GM12873 (cell line): ENCODE measurements at regions not wholly inside any gene's neighbourhood (a gene's known extent, or its start where the extent isn't known, plus 50 kb on each side); places are given as distances from the start of the nearest gene placed in this dataset.

Experiments
- TF ChIP-seq, protein P1 (sequence below): IDR thresholded peaks from 2 replicates; pipeline ENCODE4 v1.5.1; 2012; ENCODE audit warnings: low read depth, mild to moderate bottlenecking, moderate library complexity, low read length, control low read depth; ENCODE audit not compliant: insufficient read depth; ENCODE audit errors: missing control alignments

DNA sequence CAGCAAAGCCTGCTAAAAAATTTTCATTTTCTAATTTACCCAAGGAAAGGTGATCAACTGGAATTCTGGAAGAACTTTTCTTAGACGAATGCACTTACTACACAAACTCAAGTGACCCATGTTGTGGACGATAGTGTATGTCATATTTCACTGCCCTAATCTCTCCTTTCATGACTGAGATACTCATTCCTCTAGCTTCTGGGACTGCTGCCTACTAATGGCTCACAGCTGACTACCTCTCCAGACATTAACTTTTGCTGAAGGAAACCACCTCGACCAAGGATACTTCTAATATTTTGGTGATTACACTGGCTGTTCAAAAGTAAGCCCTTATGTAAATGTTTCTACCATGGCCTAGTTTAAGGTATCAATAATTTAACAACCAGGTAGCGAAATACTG is 959.9 kb upstream of the GHITM start:
- TF ChIP-seq, protein P1, sequence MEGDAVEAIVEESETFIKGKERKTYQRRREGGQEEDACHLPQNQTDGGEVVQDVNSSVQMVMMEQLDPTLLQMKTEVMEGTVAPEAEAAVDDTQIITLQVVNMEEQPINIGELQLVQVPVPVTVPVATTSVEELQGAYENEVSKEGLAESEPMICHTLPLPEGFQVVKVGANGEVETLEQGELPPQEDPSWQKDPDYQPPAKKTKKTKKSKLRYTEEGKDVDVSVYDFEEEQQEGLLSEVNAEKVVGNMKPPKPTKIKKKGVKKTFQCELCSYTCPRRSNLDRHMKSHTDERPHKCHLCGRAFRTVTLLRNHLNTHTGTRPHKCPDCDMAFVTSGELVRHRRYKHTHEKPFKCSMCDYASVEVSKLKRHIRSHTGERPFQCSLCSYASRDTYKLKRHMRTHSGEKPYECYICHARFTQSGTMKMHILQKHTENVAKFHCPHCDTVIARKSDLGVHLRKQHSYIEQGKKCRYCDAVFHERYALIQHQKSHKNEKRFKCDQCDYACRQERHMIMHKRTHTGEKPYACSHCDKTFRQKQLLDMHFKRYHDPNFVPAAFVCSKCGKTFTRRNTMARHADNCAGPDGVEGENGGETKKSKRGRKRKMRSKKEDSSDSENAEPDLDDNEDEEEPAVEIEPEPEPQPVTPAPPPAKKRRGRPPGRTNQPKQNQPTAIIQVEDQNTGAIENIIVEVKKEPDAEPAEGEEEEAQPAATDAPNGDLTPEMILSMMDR, result no peak

DNA sequence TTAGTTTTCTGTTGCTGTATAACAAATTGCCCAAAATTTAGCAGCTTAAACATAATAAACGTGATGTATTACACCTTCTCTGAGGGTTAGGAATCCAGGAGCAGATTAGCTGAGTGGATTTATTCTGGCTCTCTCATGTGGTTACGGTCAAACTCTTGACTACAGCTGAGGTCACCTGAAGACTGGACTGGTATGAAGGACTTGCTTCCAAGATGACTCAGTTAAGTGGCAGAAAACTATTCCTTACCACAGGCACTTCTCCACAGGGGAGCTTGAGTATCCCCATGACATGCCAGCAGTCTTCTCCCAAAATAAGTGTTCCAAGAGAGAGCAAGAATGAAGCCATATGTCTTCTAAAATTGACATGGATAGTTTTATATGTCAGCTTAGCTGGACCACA is 957.2 kb upstream of the GHITM start:
- TF ChIP-seq, protein P1, result no peak

DNA sequence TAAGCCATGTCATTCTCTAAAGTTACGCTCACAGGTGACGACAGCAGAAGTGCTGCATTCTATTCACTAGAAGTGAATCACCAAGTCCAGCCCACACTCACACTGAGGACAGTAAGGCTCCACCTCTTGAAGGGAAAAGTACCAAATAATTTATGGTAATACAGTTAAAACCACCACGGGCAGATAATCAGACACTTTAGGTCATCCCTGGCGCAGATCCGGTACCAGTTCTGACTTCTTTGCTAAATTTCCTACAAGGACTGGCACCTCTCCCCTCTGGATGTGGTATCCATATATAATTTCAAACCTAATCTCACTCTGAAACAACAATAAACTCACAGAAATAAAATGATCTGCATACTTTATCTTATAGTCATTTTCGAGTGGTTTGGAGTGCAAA is 954.7 kb upstream of the GHITM start:
- TF ChIP-seq, protein P1, result no peak

DNA sequence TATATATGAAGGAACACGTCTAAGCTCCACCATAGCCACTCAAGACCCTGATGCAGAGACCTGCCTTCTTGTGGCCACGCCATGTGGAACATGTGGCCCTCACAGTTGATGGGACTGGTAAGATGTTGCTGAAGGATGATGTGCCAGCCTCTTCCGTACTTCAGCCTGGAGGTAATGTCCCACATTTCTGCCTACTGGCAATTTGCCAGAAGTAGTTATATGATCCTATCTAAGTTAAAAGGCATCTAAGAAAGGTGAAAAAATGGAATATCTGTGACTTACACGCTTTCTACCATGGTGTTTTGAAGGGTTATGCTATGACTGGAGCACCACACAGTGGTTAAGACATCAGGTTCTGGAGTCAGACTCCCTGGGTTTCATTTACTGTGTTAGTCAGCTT is 948.7 kb upstream of the GHITM start:
- TF ChIP-seq, protein P1, result no peak

DNA sequence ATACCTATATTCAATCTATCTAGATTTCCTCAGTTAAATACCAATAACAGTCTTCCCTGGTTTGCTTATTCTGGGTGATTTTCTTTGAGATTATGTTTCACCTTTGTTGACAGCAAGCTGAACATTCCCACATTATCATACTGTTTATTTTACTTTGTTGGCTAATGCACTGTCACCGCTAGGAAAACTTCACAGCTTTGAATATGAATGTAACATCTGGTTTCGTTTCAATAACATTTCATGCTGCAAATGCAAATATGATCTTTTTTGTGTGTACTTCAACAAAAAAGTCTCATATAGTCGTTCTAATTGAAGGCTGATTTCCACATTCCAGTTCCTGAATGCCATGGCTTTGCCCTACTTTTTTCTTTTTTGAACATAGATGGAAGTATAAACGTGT is 946.3 kb upstream of the GHITM start:
- TF ChIP-seq, protein P1, result no peak

DNA sequence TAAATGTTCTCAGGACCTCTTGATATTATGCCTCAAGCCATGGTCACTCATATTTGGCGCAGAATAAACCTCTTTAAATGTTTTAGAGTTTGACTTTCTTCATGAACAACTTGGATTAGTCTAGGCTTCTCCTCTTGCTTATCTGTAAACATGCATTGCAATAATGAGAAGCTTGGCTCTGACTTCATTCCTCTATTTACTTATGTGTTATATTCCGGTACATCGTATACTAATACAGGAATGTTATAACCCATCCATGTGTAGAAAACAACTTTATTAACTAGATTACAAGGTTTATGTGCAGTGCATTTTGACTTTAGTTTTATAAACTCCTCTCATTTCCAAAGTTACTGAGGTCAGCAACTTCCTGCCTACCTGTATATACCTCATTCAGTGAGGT is 944.3 kb upstream of the GHITM start:
- TF ChIP-seq, protein P1, result no peak

DNA sequence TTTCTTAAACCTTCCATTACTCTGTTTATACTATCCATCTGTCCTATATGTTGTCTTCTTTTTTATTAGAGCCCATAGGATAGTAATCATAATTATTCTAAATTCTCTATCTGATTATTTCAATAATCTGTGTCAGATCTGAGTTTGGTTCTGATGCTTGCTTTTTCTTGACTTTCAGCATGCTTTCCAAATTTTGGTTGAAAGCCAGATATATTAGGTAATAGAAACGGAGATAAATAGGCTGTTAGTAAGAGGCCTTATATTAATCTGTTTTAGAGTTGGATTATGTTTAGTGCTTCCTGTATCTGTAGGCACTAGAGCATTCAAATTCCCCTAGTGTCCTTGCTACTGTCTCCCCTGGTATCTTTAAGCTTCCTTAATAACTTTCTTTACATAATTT is 939.9 kb upstream of the GHITM start:
- TF ChIP-seq, protein P1, result no peak
